Fibroblast of lung (primary cell): ENCODE measurements at regions not wholly inside any gene's neighbourhood (a gene's known extent, or its start where the extent isn't known, plus 50 kb on each side); places are given as distances from the start of the nearest gene placed in this dataset.
A peak's percentile ranks its signal among the peaks of the same experiment; 100 is the strongest.

Experiments
- DNase-seq, 2 donors: peaks; one replicate each; pipeline versions ENCODE4 v3.0.0 to v3.0.0-alpha.2; 2010; ENCODE audit warnings: low read depth in 2 of 2
- H2AFZ ChIP-seq: 2 replicates; pipeline ENCODE4 v1.5.1; 2012; ENCODE audit warnings: low read length, control low read depth, inconsistent platforms
- H3K27ac ChIP-seq: 2 replicates; pipeline ENCODE4 v1.5.1; 2011; ENCODE audit warnings: low read length, control low read depth; ENCODE audit not compliant: insufficient read depth
- H3K27me3 ChIP-seq: 2 replicates; pipeline ENCODE4 v1.5.1; 2011; ENCODE audit warnings: mild to moderate bottlenecking, low read length; ENCODE audit not compliant: control insufficient read depth, insufficient read depth
- H3K36me3 ChIP-seq: 2 replicates; pipeline ENCODE4 v1.5.1; 2011; ENCODE audit warnings: low read length; ENCODE audit not compliant: control insufficient read depth, insufficient read depth
- H3K4me1 ChIP-seq: 2 replicates; pipeline ENCODE4 v1.5.1; 2011; ENCODE audit warnings: low read length; ENCODE audit not compliant: control insufficient read depth, insufficient read depth; ENCODE audit errors: extremely low read depth
- H3K4me2 ChIP-seq: 2 replicates; pipeline ENCODE4 v1.5.1; 2011; ENCODE audit warnings: low read length, control low read depth; ENCODE audit not compliant: insufficient read depth; ENCODE audit errors: extremely low read depth
- H3K4me3 ChIP-seq, 4 experiments: fragments of 200-600 bp in 1 of 4; sonication (generic) in 1 of 4; replicated peaks in 1 of 4; 2 replicates each; pipeline ENCODE4 v1.5.1; 2011 to 2016; ENCODE audit warnings: low read length in 4 of 4, low read depth in 3 of 4, mild to moderate bottlenecking in 3 of 4, control low read depth in 2 of 4, inconsistent platforms in 1 of 4, mixed read lengths in 1 of 4; ENCODE audit not compliant: insufficient read depth in 1 of 4; ENCODE audit errors: control extremely low read depth in 1 of 4
- H3K79me2 ChIP-seq: 2 replicates; pipeline ENCODE4 v1.5.1; 2012; ENCODE audit warnings: mild to moderate bottlenecking, low read length, inconsistent platforms; ENCODE audit not compliant: control insufficient read depth, insufficient read depth
- H3K9ac ChIP-seq: 2 replicates; pipeline ENCODE4 v1.5.1; 2011; ENCODE audit warnings: mild to moderate bottlenecking, low read length, control low read depth; ENCODE audit not compliant: insufficient read depth
- H3K9me3 ChIP-seq: 2 replicates; pipeline ENCODE4 v1.5.1; 2012; ENCODE audit warnings: low read depth, low read length; ENCODE audit not compliant: control insufficient read depth, insufficient read depth
- H4K20me1 ChIP-seq: 2 replicates; pipeline ENCODE4 v1.5.1; 2011; ENCODE audit warnings: low read length; ENCODE audit not compliant: control insufficient read depth, insufficient read depth; ENCODE audit errors: extremely low read depth
- EZH2 ChIP-seq: IDR thresholded peaks from 2 replicates; pipeline ENCODE4 v1.5.1; 2012; ENCODE audit warnings: low read length, control low read depth, mild to moderate bottlenecking; ENCODE audit errors: missing control alignments
- TF ChIP-seq, protein P1 (sequence below), 2 donors: IDR thresholded peaks in 1 of 2; conservative IDR thresholded peaks in 1 of 2; 1 replicate in 1 of 2; 2 replicates in 1 of 2; pipeline ENCODE4 v1.5.1; 2011 to 2012; ENCODE audit warnings: low read length in 2 of 2, control low read depth in 1 of 2, inconsistent platforms in 1 of 2, low read depth in 1 of 2, mild to moderate bottlenecking in 1 of 2

DNA sequence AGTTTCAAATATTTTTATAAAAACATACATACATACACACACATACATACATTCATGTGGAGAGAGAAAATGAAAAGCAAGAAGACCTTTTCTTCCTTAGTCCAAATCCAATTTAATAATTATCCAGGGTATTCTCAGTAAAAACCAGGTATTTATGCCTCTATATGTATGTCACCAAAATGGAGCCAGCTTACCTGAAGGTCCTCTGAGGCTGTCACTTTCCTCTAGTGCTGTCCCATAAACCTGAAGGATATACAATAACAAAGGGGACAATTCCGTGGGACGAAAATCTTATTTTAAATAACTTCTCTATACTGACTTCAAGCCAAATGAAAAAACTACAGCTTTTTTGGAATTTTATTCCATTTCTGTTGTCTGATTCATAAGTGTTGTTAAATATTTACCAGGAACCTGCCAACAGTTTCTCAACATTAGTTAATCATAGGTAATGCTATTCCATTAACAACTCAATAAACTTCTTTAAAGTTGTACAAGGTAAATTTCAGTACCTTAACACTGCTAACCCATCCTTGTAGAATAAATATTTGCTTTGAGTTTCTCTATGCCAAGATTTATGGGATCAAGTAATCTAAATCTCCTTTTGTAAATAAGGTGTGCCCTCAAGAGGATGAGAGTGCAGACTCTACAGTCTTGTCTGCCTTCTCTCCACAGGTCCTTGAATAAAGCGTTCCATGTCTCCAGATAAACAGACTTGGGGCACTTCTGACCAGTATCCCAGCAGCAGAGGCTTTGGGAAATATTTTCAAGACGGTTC lies 260.3 kb downstream of the AHR start:
- no peaks in the 10 kb centered on the region for H3K79me2 ChIP-seq
- DNase-seq = peak in 1 of 2 donors; percentile 14
- no peak overlapping the region for H3K9ac ChIP-seq
- H3K36me3 ChIP-seq = no peaks in the 10 kb centered on the region
- no peaks in the 10 kb centered on the region for H4K20me1 ChIP-seq
- no peak overlapping the region for H2AFZ ChIP-seq
- H3K4me1 ChIP-seq = peaks cover 2% of the 10 kb centered on the region
- no peaks in the 10 kb centered on the region for H3K27me3 ChIP-seq
- no peak for TF ChIP-seq EZH2
- TF ChIP-seq, protein P1, sequence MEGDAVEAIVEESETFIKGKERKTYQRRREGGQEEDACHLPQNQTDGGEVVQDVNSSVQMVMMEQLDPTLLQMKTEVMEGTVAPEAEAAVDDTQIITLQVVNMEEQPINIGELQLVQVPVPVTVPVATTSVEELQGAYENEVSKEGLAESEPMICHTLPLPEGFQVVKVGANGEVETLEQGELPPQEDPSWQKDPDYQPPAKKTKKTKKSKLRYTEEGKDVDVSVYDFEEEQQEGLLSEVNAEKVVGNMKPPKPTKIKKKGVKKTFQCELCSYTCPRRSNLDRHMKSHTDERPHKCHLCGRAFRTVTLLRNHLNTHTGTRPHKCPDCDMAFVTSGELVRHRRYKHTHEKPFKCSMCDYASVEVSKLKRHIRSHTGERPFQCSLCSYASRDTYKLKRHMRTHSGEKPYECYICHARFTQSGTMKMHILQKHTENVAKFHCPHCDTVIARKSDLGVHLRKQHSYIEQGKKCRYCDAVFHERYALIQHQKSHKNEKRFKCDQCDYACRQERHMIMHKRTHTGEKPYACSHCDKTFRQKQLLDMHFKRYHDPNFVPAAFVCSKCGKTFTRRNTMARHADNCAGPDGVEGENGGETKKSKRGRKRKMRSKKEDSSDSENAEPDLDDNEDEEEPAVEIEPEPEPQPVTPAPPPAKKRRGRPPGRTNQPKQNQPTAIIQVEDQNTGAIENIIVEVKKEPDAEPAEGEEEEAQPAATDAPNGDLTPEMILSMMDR (conservative IDR thresholded peaks at IDR 0.05 in 1 of 2, IDR thresholded peaks at IDR 0.05 in 1 of 2; ENCODE audit: low read depth in 1 of 2, low read length in 2 of 2) = no peak
- no peaks in the 10 kb centered on the region for H3K9me3 ChIP-seq
- H3K4me3 ChIP-seq = no peak overlapping the region
- no peak overlapping the region for H3K27ac ChIP-seq
- H3K4me2 ChIP-seq = no peak overlapping the region

DNA sequence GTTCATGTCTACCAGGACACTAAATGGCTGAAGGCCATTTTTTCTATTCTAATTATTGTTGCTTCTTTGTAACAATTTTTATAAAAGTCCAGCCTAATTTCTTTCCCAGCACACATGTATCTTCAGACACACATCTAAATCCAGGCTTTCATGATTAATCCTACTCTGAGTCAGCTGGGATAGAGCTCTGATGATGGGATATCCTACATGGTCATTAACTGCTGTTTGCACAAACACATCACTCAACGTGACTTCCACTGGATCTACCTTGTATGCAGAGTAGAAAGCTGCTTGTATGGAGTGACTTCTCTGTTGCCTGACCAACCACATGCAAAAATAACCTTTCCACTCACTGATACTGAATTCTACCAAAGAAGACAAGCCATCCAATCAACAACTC lies 260.9 kb downstream of the AHR start:
- no peak for TF ChIP-seq EZH2
- TF ChIP-seq, protein P1 (conservative IDR thresholded peaks at IDR 0.05 in 1 of 2, IDR thresholded peaks at IDR 0.05 in 1 of 2; ENCODE audit: low read depth in 1 of 2, low read length in 2 of 2) = no peak
- DNase-seq = peak in 1 of 2 donors; percentile 40

DNA sequence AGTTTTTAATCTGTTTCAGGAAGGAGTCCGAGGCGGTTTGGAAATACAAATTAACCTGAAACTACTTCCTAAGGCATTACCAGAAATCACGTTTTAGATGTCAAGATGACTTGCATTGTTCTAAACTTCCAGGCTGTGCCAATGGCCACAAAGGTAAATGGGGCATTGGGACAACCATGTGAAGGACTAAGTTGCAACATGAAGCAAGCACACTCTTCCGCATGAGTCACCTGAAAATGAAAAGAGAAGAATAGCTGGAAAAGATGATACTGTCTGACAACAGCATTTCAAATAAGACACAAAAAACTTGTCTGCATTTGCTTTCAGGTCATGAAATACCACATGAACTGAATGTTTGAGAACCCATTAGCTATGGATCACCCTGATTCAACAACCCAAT lies 262.1 kb downstream of the AHR start:
- Histone ChIP-seq H3K36me3 (no peaks in the 10 kb centered on the region), H3K9me3 (no peaks in the 10 kb centered on the region), H3K4me1 (peaks cover 7% of the 10 kb centered on the region), H3K9ac (no peak overlapping the region), H3K4me3 (no peak overlapping the region), H3K27me3 (no peaks in the 10 kb centered on the region), H4K20me1 (no peaks in the 10 kb centered on the region), H3K79me2 (no peaks in the 10 kb centered on the region), H2AFZ (no peak overlapping the region), H3K4me2 (no peak overlapping the region), H3K27ac (no peak overlapping the region)
- TF ChIP-seq EZH2 = no peak
- TF ChIP-seq, protein P1 (conservative IDR thresholded peaks at IDR 0.05 in 1 of 2, IDR thresholded peaks at IDR 0.05 in 1 of 2; ENCODE audit: low read depth in 1 of 2, low read length in 2 of 2) = no peak
- DNase-seq = no peak

More for the DNA sequence above, 260.9 kb downstream of the AHR start:
- no peaks in the 10 kb centered on the region for H3K9me3 ChIP-seq
- no peaks in the 10 kb centered on the region for H3K36me3 ChIP-seq
- H3K79me2 ChIP-seq = no peaks in the 10 kb centered on the region
- no peaks in the 10 kb centered on the region for H4K20me1 ChIP-seq
- H3K4me1 ChIP-seq = peaks cover 2% of the 10 kb centered on the region
- no peaks in the 10 kb centered on the region for H3K27me3 ChIP-seq
- H3K27ac ChIP-seq = no peak overlapping the region
- H3K9ac ChIP-seq = no peak overlapping the region
- no peak overlapping the region for H3K4me3 ChIP-seq
- no peak overlapping the region for H2AFZ ChIP-seq
- no peak overlapping the region for H3K4me2 ChIP-seq
